Activated T-helper 1 cell treated with anti-CD3 and anti-CD28 coated beads, Interleukin-2, amount 50 U/mL, for 16 hours (primary cell): ENCODE measurements at regions not wholly inside any gene's neighbourhood (a gene's known extent, or its start where the extent isn't known, plus 50 kb on each side); places are given as distances from the start of the nearest gene placed in this dataset.

Source experiments
- DNase-seq, 2 donors: peaks; one replicate each; pipeline ENCODE4 v3.0.0-alpha.2; 2020; ENCODE audit warnings: low read depth in 1 of 2, low spot score in 1 of 2

DNA sequence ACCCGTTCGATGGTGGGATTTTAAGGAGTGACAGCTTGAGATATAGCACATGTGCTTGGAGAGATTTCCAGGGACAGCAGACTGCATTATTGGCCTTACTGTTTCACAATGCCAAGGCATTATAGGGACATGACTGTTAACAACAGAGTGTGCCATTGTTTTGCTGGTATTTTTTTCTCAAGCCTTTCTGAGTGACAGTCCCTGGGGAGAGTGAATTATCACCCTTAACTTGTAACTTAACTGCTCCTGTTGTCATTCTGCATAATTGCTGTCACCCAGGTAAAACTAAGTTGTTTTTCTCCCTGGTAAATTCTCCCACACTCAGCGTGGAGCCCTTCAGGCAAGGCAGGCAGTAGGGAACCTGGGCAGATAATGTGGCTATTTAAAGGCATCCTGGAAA is 989.2 kb upstream of the LCORL start:
- no peak for DNase-seq

DNA sequence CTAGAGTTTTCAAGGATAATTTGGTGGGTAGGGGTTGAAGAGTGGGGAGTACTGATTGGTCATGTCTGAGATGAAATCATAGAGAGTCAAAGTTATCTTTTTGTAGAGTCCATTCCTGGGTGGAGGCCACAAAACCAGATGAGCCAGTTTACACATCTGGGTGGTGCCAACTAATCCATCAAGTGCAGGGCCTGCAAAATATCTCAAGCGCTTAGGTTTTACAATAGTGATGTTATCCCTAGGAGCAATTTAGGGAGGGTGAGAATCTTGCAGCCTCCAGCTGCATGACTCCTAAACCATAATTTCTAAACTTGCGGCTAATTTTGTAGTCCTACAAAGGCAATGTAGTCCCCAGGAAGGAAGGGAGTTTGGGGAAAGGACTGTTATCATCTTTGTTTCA is 988.3 kb upstream of the LCORL start:
- DNase-seq = no peak

DNA sequence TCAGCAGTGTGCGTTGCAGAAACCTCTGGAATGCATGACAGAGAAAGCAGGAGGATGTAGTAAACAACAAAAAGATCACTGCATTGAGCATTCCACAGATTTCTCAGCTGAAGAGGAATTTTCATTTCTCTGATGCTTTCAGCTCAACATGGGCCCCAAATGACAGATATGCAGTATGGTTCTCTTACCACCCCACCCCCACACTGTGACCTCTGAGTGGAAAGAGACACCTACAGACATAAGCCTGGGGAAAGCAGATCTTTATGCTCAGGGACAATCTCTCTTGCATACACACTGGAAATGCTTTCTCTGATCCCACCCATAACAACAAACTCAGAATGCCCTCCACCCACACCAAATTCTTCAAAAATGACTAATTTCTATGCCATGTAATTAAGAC is 983.7 kb upstream of the LCORL start:
- no peak for DNase-seq

DNA sequence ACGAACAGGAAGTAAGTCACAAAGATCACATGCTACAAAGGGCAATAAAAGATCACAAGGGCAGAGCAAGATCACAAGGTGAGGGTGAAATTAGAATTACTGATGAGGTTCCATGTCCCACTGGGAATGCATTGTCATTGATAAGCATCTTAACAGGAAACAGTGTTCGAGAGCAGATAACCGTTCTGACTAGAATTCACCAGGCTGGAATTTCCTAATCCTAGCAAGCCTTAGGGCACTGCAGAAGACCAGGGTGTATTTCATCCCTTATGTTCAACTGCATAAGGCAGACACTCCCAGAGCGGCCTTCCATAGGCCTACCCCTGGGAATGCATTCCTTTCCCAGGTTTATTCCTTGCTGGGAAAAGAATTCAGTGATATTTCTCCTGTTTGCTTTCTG is 980.6 kb upstream of the LCORL start:
- DNase-seq = no peak

DNA sequence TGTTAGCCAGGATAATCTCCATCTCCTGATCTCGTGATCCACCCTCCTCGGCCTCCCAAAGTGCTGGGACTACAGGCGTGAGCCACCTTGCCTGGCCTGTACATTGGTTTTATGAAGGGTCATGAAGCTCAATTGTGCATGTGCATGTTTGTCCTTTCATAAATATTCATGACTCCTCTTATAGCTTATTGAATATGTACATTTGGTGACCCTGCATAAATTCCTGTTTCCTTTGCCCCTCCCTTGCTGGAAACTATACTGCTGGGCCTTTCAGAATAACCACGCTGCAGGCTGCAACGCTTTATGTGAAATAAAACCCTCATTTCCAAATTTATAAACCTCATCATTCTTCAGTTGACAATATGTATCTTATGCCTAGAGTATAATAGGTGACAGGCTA is 978.0 kb upstream of the LCORL start:
- DNase-seq = no peak

DNA sequence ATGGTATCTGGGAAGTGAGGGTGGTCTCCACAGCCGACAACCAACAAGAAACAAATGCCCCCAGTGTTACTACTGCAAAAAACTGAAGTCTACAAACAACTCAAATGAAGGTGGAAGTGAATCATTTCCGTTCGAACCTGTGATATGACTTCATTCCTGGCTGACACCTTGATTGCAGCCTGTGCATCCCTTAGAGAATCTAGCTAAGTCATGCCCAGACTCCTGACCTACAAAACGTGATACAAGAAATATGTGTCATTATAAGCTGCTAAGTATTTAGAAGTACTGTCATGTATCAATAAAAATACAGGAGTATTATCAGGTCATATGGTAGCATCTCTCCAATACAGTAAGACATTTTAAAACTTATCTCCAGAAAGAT is 959.7 kb upstream of the LCORL start:
- no peak for DNase-seq

DNA sequence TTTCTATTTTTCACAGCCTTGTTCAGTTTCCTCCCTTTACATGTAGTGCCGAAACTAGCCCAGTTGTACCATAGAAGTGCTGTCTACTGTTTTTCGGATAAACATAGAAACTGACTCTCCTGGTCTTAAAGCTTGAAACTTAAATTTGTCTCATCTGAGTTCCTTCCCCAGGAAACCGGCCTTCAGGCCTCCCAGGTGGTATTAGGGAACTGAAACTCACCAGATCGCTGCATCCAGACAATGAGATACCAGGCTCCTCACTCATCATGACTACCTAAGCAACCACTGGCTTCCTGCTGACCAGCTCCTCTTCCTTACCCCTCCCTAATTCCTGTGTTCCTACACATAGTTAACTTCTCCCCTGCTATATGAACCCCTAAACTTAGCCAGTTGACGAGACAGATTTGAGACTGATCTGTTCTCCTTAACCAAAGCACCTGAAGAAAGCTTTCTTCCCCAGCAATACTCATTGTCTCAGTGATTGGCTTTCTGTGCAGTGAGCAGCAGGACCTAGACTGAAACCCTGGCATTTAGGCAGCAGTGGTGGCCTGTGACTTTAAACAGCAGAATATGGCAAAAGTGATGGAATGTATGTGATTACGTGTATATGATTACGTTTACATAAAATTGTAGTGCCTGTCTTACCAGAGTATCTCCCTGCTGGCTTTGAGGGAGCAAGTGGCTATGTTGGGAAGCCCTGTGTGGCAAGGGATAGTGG is 959.1 kb upstream of the LCORL start:
- no peak for DNase-seq

DNA sequence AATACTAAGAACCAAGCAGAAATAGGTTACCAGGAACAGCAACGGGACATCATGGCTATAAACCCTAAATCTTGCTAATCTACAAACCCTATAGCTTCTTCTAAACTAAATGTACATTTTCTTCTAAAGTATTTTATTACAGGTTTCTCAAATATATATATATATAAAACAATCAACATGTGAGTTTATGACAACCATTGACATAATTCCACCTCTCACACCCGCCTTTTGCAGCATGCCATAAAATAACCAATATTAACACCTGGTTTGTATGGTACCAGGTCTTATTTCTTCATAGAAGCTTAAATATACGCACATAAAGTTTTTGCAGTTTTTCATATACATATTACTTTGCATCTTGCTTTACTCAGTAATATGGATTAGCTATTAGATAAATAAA is 955.3 kb upstream of the LCORL start:
- DNase-seq = no peak

DNA sequence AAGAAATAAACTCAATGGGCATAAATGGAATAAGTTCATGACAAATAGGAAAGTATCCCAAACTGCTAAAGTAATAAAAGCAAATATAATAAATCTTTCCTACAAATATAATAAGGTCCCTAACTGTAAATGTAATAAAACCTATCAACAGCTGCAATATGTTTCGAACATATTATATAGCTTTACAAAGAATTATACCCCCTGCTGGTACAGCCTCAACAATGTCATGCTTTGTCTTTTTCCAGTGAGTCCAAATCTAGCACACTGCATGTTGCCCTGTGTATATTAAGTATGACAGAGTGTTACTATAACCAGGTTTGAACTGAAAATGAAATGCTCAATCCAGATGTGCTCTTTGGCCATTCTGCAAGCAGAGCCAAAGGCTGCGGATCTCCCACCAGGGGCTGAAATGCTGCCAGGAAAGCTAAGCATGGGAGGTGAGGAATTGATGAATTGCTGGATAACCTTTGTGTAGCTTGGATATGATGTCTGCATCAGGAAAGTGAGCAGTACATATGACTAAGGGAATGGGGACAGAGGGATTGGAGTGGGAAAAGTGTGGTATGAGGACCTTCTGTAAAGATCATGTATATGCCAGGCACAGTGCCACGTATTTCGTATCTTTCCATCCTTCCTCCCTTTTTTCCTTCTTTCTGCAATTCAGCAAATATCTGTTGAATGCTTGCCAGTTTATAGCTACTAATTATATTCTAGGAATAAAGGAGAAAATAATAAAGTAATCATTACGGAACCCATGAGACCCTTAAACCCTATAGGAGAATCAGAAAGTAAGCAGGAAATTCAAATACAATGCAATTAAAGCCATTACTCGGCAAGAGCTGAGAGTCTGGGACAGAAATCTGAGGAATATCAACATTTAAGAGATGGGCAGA is 954.6 kb upstream of the LCORL start:
- no peak for DNase-seq

DNA sequence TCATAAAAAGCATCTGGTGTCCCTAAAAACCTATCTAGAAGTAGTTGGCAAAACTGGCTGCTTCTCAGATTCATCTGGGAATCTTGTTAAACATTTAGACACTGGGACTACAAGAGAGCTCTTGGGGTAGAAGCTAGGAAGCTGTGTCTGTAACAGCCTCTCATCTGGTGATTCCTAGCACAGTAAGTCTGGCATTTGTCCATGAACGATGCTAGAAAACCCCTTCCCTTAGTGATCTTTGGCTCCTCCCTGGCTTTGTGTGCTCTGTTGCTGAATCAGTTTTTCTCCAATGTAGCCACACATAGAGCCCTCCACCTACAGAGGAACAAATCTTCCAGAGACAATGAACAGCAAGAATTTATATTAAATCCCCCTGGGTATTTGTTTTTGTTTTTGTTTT is 951.7 kb upstream of the LCORL start:
- no peak for DNase-seq

DNA sequence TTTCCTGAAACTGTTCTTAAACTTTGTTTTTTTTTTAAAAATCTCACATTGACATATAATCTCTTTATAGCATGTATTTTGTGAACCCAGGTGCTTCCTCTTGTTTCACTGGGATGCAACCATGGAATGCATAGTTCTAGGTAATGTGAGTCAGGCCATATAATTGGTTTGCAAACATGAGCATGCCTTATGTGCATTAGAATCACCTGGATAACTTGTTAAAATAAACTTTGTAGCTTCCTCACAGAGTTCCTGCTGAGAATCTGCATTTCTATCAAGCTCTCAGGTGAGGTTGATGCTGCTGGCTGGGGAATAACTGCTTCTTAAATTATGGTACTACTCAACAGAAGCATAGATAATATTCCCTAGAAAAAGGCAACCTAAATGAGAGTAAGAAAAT is 940.3 kb upstream of the LCORL start:
- no peak for DNase-seq

DNA sequence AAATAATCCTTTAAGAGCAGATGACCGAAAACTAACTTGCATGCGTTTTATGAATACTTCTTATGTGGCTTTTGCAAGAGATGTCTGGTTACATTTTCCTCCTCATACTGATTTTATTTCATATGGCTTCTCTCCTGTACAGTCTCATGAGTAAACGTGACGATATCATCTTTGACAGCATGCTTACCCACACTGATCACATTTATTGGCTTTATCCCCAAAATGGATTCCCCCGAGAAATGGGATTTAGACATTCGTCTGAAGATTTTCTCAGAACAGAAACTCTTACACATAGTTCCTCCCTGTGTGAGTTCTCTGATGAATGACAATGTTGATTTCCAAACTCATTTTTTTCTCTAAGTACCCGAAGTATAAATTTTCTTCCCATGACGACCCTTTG is 939.7 kb upstream of the LCORL start:
- DNase-seq = no peak

DNA sequence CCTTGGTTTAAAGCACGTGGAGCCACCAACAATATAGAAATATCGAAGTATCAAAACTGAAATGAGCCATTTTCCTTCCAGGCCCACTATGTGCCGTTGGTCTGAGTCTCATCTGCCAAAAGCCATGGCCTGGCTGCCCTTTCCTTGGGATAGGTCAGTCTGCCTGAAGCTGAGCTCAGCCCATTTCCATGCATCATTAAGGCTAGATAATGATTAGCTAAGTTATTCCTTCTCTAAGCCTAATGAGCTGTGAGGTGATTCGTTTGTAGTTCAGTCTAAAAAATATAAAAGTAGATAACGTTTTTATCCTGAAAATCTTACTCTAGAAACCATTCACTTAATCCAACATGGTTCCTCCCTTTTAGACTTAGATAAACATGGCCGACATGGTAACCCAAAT is 936.2 kb upstream of the LCORL start:
- no peak for DNase-seq

DNA sequence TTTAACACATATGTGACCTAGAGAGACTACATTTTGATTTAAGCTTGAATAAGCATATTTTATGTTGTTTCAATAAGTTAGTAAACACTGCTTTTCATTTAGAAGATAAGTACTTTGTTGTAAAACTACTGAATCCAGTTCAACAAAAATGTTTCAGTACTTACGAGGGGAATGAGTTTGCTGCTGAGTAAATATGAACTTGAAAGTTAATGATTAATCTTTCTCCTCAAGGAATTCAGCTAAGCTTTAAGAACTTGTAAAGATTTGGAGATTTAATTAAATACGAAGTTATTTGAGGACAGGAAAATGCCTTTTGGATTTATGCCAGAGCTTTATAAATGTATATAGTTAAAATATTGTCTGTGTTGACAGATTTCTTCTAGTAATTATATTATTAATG is 933.0 kb upstream of the LCORL start:
- DNase-seq = no peak

DNA sequence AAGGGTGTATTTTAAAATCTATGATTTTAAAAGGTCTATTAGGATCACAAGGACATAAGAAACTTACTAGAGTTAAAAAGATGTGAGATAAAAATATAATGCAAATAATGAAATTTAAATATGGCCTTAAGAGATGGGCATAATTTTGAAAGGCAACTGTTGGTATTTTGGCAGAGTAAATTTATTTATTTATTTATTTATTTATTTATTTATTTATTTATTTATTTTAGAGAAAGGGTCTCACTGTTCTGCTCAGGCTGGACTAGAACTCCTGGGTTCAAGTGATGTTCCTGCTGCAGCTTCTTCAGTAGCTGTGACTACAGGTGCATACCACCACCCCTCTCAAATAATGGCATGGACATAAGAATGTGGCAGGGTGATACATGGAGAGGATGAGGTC is 932.1 kb upstream of the LCORL start:
- DNase-seq = no peak

DNA sequence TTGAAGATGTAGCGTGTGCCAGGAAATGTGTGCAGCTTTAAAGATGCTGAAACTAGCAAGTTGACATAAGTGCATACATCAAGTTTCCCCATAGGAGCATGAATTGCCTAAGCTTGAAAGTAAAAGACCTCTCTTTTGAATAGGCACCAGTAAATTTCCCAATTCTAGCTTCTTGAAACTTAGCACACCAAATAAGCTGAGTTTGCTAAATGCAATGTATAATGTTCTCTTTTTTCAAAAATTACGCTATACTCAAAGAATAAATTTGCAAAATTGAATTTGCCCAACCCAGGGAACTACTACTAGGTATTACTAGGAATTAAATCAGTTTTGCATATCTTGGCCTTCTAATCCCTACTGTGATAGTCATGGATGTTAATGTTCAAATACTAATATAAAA is 923.9 kb upstream of the LCORL start:
- DNase-seq = no peak

DNA sequence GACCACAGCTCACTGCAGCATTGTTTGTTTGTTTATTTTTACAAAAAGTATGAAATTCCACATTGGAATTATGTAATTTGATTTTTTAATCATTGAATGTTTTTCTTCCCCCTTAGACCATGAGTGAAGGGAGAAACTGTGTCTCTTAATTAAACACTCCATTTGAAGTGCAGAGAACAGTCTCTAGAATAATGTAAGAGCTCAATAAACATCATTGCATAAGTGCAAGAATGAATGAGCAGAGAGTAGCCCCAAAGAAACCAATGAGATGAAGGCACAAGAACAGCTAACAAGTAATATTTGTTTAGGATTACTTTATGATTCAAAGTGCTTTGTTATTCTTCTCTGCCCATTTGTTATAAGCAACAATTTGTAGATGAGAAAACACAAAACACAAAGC is 921.3 kb upstream of the LCORL start:
- no peak for DNase-seq

DNA sequence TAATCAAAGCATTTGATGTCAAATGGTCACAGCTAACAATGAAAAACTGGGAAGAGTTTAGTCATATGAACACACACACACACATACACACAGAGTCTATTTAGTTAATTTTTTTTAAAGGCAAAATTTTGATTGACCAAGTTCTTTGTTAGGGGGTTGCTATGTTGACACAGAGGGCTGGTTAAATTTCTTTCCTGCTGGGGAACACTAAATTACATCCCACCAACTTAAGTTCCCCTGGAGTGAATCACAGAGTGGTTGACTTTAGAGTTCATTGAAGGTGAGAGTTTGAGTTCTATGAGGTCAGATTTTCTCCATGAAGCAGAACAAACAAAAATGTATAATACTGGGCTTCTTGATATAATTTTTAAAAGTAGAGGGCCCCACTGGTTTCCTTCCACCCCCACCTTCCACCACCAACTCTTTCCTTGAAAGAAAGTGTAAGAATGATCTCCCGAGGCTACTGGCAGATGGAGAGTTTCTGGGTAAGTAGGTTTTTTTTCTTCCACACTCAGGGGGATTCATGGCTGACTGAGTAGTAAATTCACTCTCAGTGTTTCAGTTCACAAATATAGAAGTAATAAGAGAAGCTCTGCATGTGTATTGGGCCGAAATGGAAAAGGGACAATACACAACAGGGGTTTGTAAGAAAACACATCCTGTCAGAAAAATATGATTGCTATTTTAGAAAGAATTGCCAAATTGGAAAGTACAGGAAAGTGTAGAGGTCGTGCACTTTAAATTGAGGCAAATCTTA is 917.0 kb upstream of the LCORL start:
- DNase-seq = no peak

DNA sequence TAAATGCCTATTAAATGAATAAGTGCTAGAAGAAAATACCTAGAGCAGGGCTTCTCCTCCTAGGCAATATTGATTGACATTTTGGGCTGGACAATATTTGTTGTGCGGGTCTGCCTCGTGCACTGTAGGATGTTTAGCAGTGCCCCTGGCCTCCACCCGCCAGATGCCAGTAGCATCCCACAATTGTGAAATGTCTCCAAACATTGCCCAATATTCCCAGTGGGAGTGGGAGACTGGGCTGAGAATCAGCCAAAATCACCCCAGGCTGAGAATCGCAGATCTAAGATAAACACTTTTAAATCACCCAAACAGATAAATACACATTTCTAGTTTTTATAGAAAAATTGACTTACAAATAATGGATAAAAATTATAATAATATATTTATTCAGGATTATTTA is 916.2 kb upstream of the LCORL start:
- no peak for DNase-seq

DNA sequence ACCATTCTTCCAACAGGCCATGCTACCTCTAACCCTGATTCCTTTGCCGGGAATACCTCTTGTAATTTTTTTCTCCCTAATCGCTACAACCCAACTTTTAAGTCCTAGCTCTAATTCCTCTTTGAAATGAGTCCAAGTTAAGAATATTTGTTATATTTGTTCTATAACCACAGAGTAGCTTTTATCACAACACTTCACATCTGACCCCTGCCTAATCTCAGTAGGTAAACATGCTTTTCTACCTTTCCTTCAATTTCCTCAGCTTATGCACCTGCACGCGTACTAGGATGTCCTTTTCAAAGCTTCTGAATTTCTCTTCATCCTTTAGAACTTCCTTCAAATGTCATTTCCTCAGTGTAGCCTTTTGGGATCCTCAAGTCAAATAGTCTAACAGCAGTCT is 915.5 kb upstream of the LCORL start:
- no peak for DNase-seq

DNA sequence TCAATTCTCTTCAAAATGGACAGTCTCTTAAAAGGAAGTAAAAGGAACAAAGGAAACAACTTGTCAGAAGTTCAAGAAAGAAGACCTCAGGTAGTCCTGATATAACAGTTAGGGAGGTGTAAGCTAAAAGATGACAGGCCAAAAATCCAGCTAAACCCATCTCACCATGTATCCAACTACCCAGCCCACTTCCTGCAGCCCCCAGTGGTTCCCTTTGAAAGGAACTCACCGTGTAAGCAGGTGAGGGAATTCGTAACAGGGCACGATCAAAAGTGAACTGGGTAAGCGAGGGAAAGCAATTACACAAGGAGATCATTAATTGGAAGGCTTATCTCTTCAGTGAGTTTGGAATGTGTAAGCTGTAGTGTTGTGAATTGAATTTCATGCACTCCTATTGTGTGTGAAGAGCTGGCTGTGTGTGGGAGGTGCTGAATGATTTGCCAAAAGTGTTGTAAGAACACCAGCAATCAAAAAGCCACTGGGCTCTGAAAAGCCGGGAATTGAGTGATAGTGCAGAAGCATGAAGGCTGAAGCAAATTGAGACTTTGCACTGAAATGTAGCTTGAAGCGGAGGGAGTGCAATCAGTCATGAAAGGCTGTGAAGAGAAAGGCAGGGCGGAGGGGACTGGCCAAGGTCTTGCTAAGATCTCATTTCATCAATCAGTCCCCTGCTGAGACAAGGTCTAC is 914.2 kb upstream of the LCORL start:
- no peak for DNase-seq

DNA sequence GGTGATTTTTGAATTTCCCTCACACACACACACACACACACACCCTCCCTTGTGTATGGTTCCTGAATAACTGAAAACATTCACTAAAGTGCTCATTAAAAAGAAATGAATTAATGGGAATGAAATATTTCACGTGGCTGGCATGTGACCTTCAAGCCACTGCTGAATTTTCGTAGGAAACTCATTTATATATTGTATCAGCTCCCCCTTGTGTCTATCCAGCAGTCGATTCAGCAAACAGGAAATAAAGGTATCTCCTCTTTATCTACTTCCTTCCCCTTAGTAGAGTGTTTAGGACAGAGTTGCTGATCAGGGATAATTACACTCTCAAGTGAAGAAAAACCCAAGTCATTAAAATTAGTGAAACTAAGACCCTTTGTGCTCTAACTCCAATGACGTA is 912.6 kb upstream of the LCORL start:
- DNase-seq = no peak
